WTC11 (cell line): ENCODE measurements at regions not wholly inside any gene's neighbourhood (a gene's known extent, or its start where the extent isn't known, plus 50 kb on each side); places are given as distances from the start of the nearest gene placed in this dataset.

ENCODE experiments used
- CTCF ChIP-seq: fragments of 200-600 bp; IDR thresholded peaks from 2 replicates; pipeline ENCODE4 v1.8.0; 2022; ENCODE audit warnings: antibody characterized with exemption
- MXD4 ChIP-seq: fragments of 250-450 bp; sonication (Bioruptor Pico); IDR thresholded peaks from 2 replicates; pipeline ENCODE4 v1.8.0; 2021; ENCODE audit warnings: mild to moderate bottlenecking, moderate library complexity, borderline replicate concordance
- SMAD3 ChIP-seq: sonication (generic); formaldehyde crosslinking; IDR thresholded peaks from 2 replicates; pipeline ENCODE4 v1.8.0; 2022; ENCODE audit warnings: missing genetic modification reagents, mild to moderate bottlenecking, borderline replicate concordance

DNA sequence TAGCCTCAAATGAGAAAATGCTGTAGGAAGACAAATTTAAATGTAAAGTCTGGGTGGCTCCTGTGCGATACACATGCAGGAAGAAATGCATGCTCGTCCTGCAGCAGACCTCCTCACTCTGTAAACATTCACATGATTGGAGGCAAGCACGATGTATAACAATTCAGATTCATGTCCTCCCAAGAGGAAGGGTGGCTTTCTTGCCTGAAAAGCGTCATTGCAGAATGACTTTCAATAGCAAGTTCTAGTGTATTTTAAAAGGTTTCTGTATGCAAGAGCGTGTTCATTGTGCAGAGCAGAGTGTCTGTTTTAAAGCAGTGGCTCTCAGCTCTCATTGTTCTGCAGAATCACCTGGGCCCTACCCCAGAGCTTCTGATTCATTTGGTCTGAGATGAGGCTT lies 170.3 kb upstream of the CELF2 start:
- TF ChIP-seq CTCF, result no peak
- no peak for TF ChIP-seq SMAD3 (CRISPR knock-in tag)
- no peak for TF ChIP-seq MXD4 (CRISPR knock-in tag)
